Endothelial cell of umbilical vein (primary cell): ENCODE measurements at regions not wholly inside any gene's neighbourhood (a gene's known extent, or its start where the extent isn't known, plus 50 kb on each side); places are given as distances from the start of the nearest gene placed in this dataset.

ENCODE experiments used
- BruUV-seq: library from RNA; stranded (reverse); fragments of 400-500 nt; replicated peaks from 2 replicates; lab custom pipeline; 2021; lab: Mats Ljungman, UMichigan
- CTCF ChIA-PET: fragments of 300-600, 350-600 bp; sonication (Branson Sonifier 250); formaldehyde crosslinking; loops from one replicate; lab custom pipeline; 2021; ENCODE audit warnings: antibody characterized with exemption, inconsistent platforms; lab: Charles Lee
- POLR2A ChIA-PET: fragments of 300-600, 350-600 bp; sonication (Branson Sonifier 250); formaldehyde crosslinking; loops from one replicate; lab custom pipeline; 2021; ENCODE audit warnings: antibody characterized with exemption, inconsistent platforms; lab: Charles Lee
- DNase-seq: peaks from one replicate; pipeline ENCODE4 v3.0.0-alpha.2; 2011; ENCODE audit warnings: low read depth, low spot score
- FAIRE-seq: peaks from 2 replicates; lab custom pipeline; 2011; peaks lifted over from hg19 to GRCh38; lab: Jason Lieb, UNC
- H2AFZ ChIP-seq: 2 replicates; pipeline ENCODE4 v1.6.0; 2012; ENCODE audit warnings: low read depth, low read length, control low read depth, inconsistent platforms
- H3K27ac ChIP-seq: 2 replicates; pipeline ENCODE4 v1.5.1; 2011; ENCODE audit warnings: low read depth, mild to moderate bottlenecking, control low read depth, low read length, moderate library complexity; ENCODE audit not compliant: insufficient read depth
- H3K27me3 ChIP-seq, 2 experiments: 2 replicates each; pipeline versions ENCODE4 v1.6.0 to v1.6.1; 2011; ENCODE audit warnings: low read length in 2 of 2, mixed read lengths in 1 of 2; ENCODE audit not compliant: control insufficient read depth in 2 of 2, insufficient read depth in 2 of 2
- H3K36me3 ChIP-seq, 2 experiments: 2 replicates in 1 of 2; 3 replicates in 1 of 2; pipeline ENCODE4 v1.5.1; 2011; ENCODE audit warnings: low read length in 2 of 2, mild to moderate bottlenecking in 1 of 2, moderate library complexity in 1 of 2; ENCODE audit not compliant: control insufficient read depth in 2 of 2, insufficient read depth in 2 of 2; ENCODE audit errors: extremely low read depth in 1 of 2
- H3K4me1 ChIP-seq: 3 replicates; pipeline ENCODE4 v1.5.1; 2011; ENCODE audit warnings: mild to moderate bottlenecking, low read length; ENCODE audit not compliant: control insufficient read depth, insufficient read depth; ENCODE audit errors: extremely low read depth
- H3K4me2 ChIP-seq: 2 replicates; pipeline ENCODE4 v1.6.1; 2011; ENCODE audit warnings: low read length, control low read depth, mixed read lengths; ENCODE audit not compliant: insufficient read depth
- H3K4me3 ChIP-seq, 3 experiments: fragments of 200-600 bp in 1 of 3; sonication (generic), shearing (Covaris generic) in 1 of 3; replicated peaks in 1 of 3; 2 replicates each; pipeline ENCODE4 v1.5.1; 2011 to 2016; ENCODE audit warnings: control low read depth in 3 of 3, low read length in 3 of 3, mild to moderate bottlenecking in 2 of 3, inconsistent platforms in 1 of 3, low read depth in 1 of 3, moderate library complexity in 1 of 3; ENCODE audit not compliant: insufficient read depth in 1 of 3
- H3K79me2 ChIP-seq: 2 replicates; pipeline ENCODE4 v1.6.0; 2012; ENCODE audit warnings: low read length, inconsistent platforms; ENCODE audit not compliant: control insufficient read depth, insufficient read depth
- H3K9ac ChIP-seq: replicated peaks from 2 replicates; pipeline ENCODE3; 2011; ENCODE audit warnings: low read length, control low read depth; ENCODE audit not compliant: insufficient read depth; ENCODE audit errors: extremely low read depth
- H3K9me1 ChIP-seq: replicated peaks from 3 replicates; pipeline ENCODE4 v1.6.0; 2011; ENCODE audit warnings: mild to moderate bottlenecking, low read length; ENCODE audit not compliant: control insufficient read depth, insufficient read depth; ENCODE audit errors: extremely low read depth
- H3K9me3 ChIP-seq: replicated peaks from 2 replicates; pipeline ENCODE4 v1.5.1; 2012; ENCODE audit warnings: low read length, inconsistent platforms; ENCODE audit not compliant: control insufficient read depth, insufficient read depth
- H4K20me1 ChIP-seq: replicated peaks from 2 replicates; pipeline ENCODE3; 2011; ENCODE audit warnings: mild to moderate bottlenecking, low read length; ENCODE audit not compliant: control insufficient read depth, insufficient read depth; ENCODE audit errors: extremely low read depth
- CTCF ChIP-seq, 2 donors: IDR thresholded peaks; 1 replicate in 1 of 2; 2 replicates in 1 of 2; pipeline ENCODE4 v1.5.1; 2011; ENCODE audit warnings: low read length in 2 of 2, mild to moderate bottlenecking in 2 of 2, moderate library complexity in 2 of 2, control low read depth in 1 of 2, inconsistent platforms in 1 of 2, low read depth in 1 of 2; ENCODE audit not compliant: insufficient read depth in 1 of 2; ENCODE audit errors: extremely low read depth in 1 of 2
- EZH2 ChIP-seq: IDR thresholded peaks from 2 replicates; pipeline ENCODE4 v1.6.1; 2012; ENCODE audit warnings: borderline replicate concordance, low read depth, mild to moderate bottlenecking, moderate library complexity, low read length, inconsistent platforms; ENCODE audit not compliant: severe bottlenecking
- FOS ChIP-seq: IDR thresholded peaks from 2 replicates; pipeline ENCODE4 v1.6.1; 2011; ENCODE audit warnings: mild to moderate bottlenecking, low read length, moderate library complexity, borderline replicate concordance; ENCODE audit not compliant: insufficient read depth
- GATA2 ChIP-seq: IDR thresholded peaks from 2 replicates; pipeline ENCODE4 v1.7.0; 2011; ENCODE audit warnings: low read depth, mild to moderate bottlenecking, moderate library complexity, mixed read lengths, low read length; ENCODE audit not compliant: insufficient read length, insufficient read depth
- JUN ChIP-seq: IDR thresholded peaks from 2 replicates; pipeline ENCODE4 v1.6.1; 2011; ENCODE audit warnings: borderline replicate concordance, low read depth; ENCODE audit not compliant: insufficient read length, insufficient read depth
- MYC ChIP-seq: IDR thresholded peaks from one replicate; pipeline ENCODE4 v1.6.1; 2011; ENCODE audit warnings: mild to moderate bottlenecking, low read depth, low read length
- POLR2A ChIP-seq: IDR thresholded peaks from 2 replicates; pipeline ENCODE4 v1.6.1; 2012; ENCODE audit warnings: low read depth, mild to moderate bottlenecking, control low read depth, low read length
- POLR2AphosphoS5 ChIP-seq: IDR thresholded peaks from 2 replicates; pipeline ENCODE4 v1.6.1; 2012; ENCODE audit warnings: low read depth, mild to moderate bottlenecking, control low read depth, low read length, moderate library complexity; ENCODE audit not compliant: insufficient read depth
- dilution Hi-C: fragments of 300-500 bp; cut with MboI; formaldehyde crosslinking; loops from one replicate; pipeline ENCODE4 v1.15.0; 2019; ENCODE audit warnings: low sequenced_read_pairs; ENCODE audit not compliant: extremely low pct_ligation_motif_present
- intact Hi-C: fragments of 100-400 bp; cut with micrococcal nuclease; formaldehyde crosslinking; loops from one replicate; pipeline ENCODE4 v1.10.0; 2022
- TF ChIP-seq, protein P1 (sequence below): IDR thresholded peaks from 2 replicates; pipeline ENCODE4 v1.6.1; 2011; ENCODE audit not compliant: insufficient read depth, insufficient read length

DNA sequence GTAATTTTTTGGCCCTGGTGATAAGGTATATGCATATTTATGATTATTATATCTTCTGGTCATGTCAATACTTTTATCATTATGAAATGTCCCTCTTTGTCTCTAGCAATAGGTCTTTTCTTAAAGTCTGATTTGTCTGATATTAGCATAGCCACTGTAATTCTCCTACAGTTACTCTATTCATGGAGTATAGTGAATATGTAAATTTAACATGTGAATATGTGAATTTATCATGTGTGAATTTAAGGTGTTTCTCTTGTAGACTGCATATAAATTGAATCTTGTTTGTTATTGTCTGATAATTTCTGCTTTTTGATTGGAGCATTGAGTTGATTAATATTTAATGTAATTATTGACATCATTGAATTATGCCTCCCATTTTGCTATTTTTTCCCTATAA is 259.4 kb downstream of the HRH4 start:
- intact Hi-C loops (loop anchor here (10.0 kb wide), 1 partner anchor 65 kb away; no protein-coding TSS in a partner anchor), dilution Hi-C loops (no loop called here)
- ChIA-PET CTCF (interaction anchor here (1.2 kb wide), 1 partner anchor 14 kb away, joined by 4 read pairs; no protein-coding TSS in a partner anchor), POLR2A (no interaction called here)
- BruUV-seq: no TSS peak
- no peaks in the 10 kb centered on the region for H3K36me3 ChIP-seq
- H3K4me3 ChIP-seq: no peak overlapping the region
- H2AFZ ChIP-seq: no peak overlapping the region
- DNase-seq (no peak), FAIRE-seq (no peak)
- TF ChIP-seq FOS (no peak), MYC (no peak), POLR2A (no peak), JUN (no peak), CTCF (IDR thresholded peaks at IDR 0.05; ENCODE audit: extremely low read depth in 1 of 2, insufficient read depth in 1 of 2, low read depth in 1 of 2, low read length in 2 of 2) (no peak), GATA2 (no peak), EZH2 (no peak), POLR2AphosphoS5 (no peak)
- TF ChIP-seq, protein P1, sequence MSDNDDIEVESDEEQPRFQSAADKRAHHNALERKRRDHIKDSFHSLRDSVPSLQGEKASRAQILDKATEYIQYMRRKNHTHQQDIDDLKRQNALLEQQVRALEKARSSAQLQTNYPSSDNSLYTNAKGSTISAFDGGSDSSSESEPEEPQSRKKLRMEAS: no peak
- no peaks in the 10 kb centered on the region for H3K9me1 ChIP-seq
- no peaks in the 10 kb centered on the region for H3K9me3 ChIP-seq
- H3K4me2 ChIP-seq: no peak overlapping the region
- H3K27me3 ChIP-seq: peaks cover 12 to 17% of the 10 kb centered on the region in 2 experiments
- no peaks in the 10 kb centered on the region for H3K4me1 ChIP-seq
- H3K9ac ChIP-seq: no peak overlapping the region
- no peaks in the 10 kb centered on the region for H3K79me2 ChIP-seq
- H4K20me1 ChIP-seq: no peaks in the 10 kb centered on the region
- H3K27ac ChIP-seq: no peak overlapping the region
